Stimulated activated naive CD8-positive, alpha-beta T cell treated with anti-CD3 and anti-CD28 coated beads, Interleukin-15, Interleukin-2, amounts not matched to agents 100 U/mL and 50 U/mL, for 24 hours (primary cell): ENCODE measurements at regions not wholly inside any gene's neighbourhood (a gene's known extent, or its start where the extent isn't known, plus 50 kb on each side); places are given as distances from the start of the nearest gene placed in this dataset.

Source experiments
- ATAC-seq: fragments of 150-1000 bp; cut with Tn5 transposase; one replicate; pipeline ENCODE4 v1.10.0; 2021
- DNase-seq: peaks from one replicate; pipeline ENCODE4 v3.0.0; 2021

DNA sequence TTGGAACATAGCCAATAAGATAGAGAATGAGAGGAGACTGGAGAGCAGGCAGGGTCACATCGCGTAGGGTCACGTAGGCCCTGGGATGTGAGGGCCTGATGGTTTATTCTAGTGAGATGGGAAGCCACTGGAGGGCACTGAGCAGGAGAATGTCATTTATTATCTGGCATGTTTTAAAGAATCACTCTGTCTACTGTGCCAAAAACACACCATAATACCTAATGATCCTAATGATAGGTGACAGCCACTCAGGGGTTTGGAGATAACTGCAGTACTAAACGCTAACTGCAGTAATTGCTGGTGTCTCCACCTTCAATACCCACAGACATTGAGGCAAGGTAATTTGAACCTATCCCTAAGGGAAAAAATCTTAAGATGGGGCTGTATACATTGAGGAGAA lies 185.4 kb downstream of the TTLL7 start:
- no peak for DNase-seq
- ATAC-seq: no peak

DNA sequence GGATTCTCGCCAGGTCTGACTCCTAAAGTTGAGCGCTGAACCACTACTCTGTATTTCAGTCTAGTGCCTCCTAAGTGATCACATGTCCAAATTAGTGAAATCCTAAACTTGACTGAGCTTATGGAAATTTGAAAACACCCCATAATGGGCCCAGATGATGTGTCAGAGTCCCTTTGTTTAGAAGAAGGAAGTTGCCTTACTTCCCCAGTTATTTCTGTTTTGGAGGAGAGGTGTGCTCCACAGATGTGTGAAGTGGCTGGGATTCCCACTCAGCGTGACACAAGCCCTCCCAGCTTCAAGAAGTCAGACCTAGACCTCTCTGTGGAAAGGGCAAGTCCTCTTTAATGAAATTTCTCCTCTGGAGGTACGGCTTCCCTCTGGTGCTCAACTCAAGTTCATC lies 188.8 kb downstream of the TTLL7 start:
- ATAC-seq (no peak), DNase-seq (no peak)

GRCh38 chr1:83808536-83808935 lies 190.4 kb downstream of the TTLL7 start:
- ATAC-seq: no peak
- no peak for DNase-seq

DNA sequence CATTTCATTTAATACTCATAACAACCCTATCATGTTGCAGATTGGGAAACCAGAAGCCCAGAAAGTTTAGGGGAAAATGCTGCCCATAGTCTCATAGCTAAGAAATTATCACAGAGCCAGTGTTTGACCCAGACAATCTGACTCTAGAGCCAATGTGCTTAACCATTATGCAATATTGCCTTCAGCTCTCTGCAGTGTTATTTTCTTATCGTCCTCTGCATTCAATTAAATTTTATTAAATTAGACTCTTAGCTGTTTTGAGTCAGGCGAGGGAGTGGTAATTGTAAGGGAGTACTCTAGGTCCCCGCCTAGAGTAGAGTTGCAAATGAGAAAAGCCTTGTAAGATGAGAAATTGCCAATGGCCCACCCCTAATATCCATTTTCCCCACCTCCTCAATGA lies 191.1 kb downstream of the TTLL7 start:
- DNase-seq (no peak), ATAC-seq (no peak)

DNA sequence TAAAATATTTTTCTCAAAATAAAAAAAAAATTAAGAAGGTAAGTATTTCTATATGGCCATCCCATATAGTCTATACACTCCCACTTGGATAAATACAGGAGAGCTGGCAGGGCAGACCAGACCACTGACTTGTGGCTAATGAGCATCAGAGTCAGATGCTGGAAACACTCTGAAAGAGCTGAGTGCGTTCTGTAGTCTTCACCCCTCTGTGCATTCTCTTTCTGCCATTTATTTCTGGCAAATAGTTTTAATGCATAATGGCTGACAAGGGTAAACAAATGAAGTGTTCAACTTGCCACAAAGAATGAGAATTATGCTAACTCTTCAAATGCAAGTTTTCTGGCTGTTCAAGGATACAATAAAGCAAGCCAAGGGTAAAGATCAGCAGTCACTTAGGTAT lies 191.7 kb downstream of the TTLL7 start:
- DNase-seq (no peak), ATAC-seq (no peak)

DNA sequence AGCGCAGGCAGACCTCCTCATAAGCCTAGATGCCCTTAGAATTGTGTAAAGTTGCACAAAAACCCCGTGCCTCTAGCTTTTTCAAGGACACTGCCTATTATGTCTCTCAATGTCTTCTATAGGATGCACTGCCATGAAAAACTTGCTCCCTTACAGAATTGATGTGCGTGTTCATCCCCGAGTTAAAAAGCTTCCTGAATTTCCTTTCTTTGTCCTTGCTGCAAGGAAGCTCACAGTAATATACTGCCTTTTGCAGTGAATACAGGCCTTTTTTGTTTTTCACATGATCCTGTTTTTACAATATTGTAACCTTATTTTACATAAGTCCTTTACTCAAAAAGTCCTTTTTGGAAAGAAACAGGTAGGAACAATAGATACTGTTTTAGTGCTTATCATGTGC lies 193.0 kb downstream of the TTLL7 start:
- DNase-seq (no peak), ATAC-seq (no peak)

GRCh38 chr1:83802460-83803152 lies 196.3 kb downstream of the TTLL7 start:
- DNase-seq: no peak
- ATAC-seq: no peak

DNA sequence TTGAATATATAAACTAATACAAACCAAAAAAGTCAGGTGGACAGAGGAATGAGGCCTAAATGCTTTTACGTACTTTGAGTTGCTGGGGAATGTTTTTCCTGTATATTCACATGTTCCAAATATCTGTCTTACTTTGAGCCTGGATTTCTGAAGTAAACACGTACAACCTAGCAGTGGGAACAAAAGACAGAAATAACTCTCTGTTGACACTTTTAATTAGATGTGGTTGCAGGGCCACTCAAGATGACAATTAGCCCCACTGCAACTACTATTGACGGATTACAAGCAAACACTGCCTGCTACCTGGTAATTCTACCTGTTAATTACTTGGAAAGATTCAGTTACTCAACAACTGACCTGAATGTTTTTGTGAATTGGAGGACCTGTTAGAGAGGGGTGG lies 196.9 kb downstream of the TTLL7 start:
- no peak for DNase-seq
- no peak for ATAC-seq

GRCh38 chr1:83800066-83800465 lies 198.9 kb downstream of the TTLL7 start:
- no peak for ATAC-seq
- DNase-seq: no peak

DNA sequence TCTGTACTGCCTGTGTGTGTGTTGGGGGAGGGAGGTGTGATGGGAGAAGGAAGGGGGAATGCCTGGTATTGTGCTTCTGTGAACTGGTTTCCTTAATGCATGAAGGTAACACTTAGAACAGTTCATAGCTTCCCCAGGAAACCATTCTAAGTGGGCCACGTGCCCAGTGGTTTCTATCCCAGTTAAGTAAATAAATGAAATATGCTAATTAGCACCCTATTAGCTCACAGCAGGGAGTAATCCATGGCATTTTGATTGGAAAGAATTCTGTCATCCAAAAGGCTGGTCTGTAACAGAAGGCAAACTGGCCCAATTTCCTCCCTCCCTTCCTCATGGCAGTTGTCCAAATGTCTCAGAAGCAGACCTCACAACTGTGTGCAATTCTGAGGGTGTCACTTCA lies 199.3 kb downstream of the TTLL7 start:
- DNase-seq: no peak
- ATAC-seq: no peak

- ATAC-seq (no peak), DNase-seq (no peak)
Measured at GRCh38 chr1:83798965-83799364, 200.0 kb downstream of the TTLL7 start.

DNA sequence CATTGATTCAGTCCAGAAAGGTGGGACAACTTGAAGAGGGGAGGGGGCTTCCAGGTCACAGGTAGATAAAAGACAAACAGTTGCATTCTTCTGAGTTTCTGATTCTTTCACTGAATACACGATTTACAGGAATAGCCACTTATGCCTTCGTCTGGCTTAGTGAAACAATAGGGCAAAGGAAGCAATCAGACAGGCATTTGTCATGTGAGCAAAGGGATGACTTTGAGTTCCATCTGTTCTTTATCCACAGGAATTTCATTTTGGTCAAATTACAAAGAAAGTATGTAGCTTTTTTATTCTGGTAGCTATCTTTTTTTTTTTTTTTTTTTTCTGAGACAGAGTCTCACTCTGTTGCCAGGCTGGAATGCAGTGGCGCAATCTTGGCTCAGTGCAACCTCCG lies 202.5 kb downstream of the TTLL7 start:
- DNase-seq: no peak
- no peak for ATAC-seq

DNA sequence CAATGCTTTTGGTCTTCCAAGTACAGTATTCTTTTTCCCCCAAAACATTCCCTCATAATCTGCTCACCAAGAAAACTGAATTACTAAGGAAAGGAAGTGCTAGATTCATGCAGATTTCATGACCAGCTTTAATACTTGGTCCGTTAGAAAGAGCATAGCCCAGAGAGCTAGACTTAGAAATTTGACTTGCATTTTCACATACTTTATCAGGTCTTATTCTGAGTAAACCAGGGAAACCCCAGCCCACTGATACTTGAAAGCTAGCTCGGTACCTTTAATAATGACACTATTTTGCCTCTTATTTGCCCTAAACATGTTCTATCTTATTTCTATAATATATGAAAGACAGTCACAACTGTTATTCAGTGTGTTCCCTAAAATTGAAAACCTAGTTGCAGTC lies 204.5 kb downstream of the TTLL7 start:
- DNase-seq: no peak
- no peak for ATAC-seq

GRCh38 chr1:83791821-83792437 lies 207.0 kb downstream of the TTLL7 start:
- no peak for DNase-seq
- ATAC-seq: no peak

- ATAC-seq (no peak), DNase-seq (no peak)
Measured at GRCh38 chr1:83790446-83790845, 208.5 kb downstream of the TTLL7 start.

GRCh38 chr1:83787246-83787998 lies 211.5 kb downstream of the TTLL7 start:
- no peak for DNase-seq
- no peak for ATAC-seq

GRCh38 chr1:83781667-83782066 lies 217.3 kb downstream of the TTLL7 start:
- DNase-seq (no peak), ATAC-seq (no peak)

- DNase-seq: no peak
- ATAC-seq: no peak
Measured at GRCh38 chr1:83779565-83779964, 219.4 kb downstream of the TTLL7 start.

DNA sequence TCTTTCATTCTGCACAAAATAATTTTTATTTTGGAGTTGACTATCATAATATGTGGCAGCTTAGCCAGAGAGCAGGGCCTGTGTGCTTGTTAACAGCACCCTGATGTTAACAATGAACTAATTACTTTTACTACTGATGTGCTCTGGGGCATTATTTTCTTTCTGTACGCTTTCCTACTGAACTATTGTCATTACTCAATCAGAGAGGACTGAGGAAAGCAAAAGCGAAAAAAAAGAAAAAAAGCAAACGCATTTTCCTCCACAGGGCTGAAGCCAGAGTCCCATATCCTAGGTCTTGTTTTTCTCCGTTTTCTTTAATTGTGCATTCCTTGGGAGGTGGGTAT lies 221.2 kb downstream of the TTLL7 start:
- no peak for ATAC-seq

DNA sequence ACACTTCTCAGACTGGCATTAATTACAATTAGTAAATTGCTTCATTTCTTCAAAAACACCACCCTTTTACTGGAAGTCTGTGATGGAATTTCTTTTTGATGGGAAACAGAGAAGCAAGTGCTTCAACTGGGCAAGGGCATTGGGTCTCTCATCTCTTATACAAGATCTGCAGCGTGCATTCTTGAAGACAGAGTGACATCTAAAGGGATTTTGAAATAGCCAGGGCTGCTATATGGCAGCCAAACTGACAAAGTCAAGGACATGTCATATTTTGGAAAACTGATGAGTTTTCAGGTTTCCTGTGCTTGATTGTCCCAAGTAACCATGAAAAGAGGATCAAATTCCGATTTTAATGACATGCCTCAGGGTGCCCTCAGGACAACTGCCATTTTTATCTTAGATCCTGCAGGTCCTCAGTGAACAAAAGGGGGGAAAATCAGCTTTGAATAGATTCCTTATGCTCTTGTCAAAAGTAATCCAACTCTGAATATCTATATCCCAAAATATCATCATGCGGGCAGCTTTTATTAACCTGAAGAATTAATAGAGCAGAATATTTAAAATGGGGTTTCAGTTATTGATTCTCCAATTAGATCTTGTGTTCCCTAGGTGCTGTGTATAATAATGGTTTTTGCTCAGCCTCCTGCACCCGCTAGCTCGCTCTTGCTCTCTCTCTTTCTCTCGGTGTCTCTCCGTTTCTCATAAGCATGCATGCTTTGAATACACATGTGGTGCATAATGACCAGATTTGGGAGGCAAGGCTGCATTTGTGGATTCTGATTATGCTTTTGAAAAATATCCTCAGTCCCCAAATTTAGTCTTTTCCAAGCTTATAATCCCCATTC lies 221.8 kb downstream of the TTLL7 start:
- no peak for ATAC-seq
- no peak for DNase-seq

More for the DNA sequence above, 221.2 kb downstream of the TTLL7 start:
- no peak for DNase-seq

GRCh38 chr1:83775977-83776603 lies 222.8 kb downstream of the TTLL7 start:
- DNase-seq: no peak
- no peak for ATAC-seq

- DNase-seq (no peak), ATAC-seq (no peak)
Measured at GRCh38 chr1:83773059-83773458, 225.9 kb downstream of the TTLL7 start.
